AG04450 (cell line): ENCODE measurements at regions not wholly inside any gene's neighbourhood (a gene's known extent, or its start where the extent isn't known, plus 50 kb on each side); places are given as distances from the start of the nearest gene placed in this dataset.

Experiments
- CTCF ChIA-PET: fragments of 300-600, 350-600 bp; formaldehyde crosslinking; extraction: SDS; loops from one replicate; lab custom pipeline; 2022; ENCODE audit warnings: antibody characterized with exemption, inconsistent platforms; lab: Charles Lee
- POLR2A ChIA-PET: fragments of 350-600 bp; formaldehyde crosslinking; extraction: SDS; loops from one replicate; lab custom pipeline; 2021; ENCODE audit warnings: antibody characterized with exemption, inconsistent platforms; lab: Yijun Ruan, JAX
- DNase-seq: peaks from one replicate; pipeline ENCODE4 v3.0.0-alpha.2; 2011; ENCODE audit warnings: low read depth, low spot score
- H3K27ac ChIP-seq: one replicate; pipeline ENCODE4 v1.5.1; 2012; ENCODE audit warnings: low read depth, low read length, control low read depth
- H3K27me3 ChIP-seq: one replicate; pipeline ENCODE4 v1.6.0; 2012; ENCODE audit warnings: low read length; ENCODE audit not compliant: control insufficient read depth, insufficient read depth
- H3K4me3 ChIP-seq: 2 replicates; pipeline ENCODE4 v1.5.1; 2011; ENCODE audit warnings: mild to moderate bottlenecking, low read depth, low read length, control low read depth
- H3K9me3 ChIP-seq: 2 replicates; pipeline ENCODE4 v1.5.1; 2012; ENCODE audit warnings: low read length; ENCODE audit not compliant: control insufficient read depth, insufficient read depth
- CTCF ChIP-seq: IDR thresholded peaks from 2 replicates; pipeline ENCODE4 v1.5.1; 2011; ENCODE audit warnings: low read depth, low read length, control low read depth, inconsistent platforms

GRCh38 chr5:91839233-91839632 lies 456.1 kb upstream of the ARRDC3 start:
- Histone ChIP-seq H3K27ac (no peak overlapping the region), H3K9me3 (no peaks in the 10 kb centered on the region), H3K4me3 (no peak overlapping the region), H3K27me3 (no peaks in the 10 kb centered on the region)
- ChIA-PET CTCF (no interaction called here), POLR2A (no interaction called here)
- DNase-seq, result no peak
- no peak for TF ChIP-seq CTCF

GRCh38 chr5:91830361-91830953 lies 447.3 kb upstream of the ARRDC3 start:
- Histone ChIP-seq H3K27me3 (no peaks in the 10 kb centered on the region), H3K27ac (no peak overlapping the region), H3K4me3 (no peak overlapping the region), H3K9me3 (no peaks in the 10 kb centered on the region)
- ChIA-PET CTCF (no interaction called here), POLR2A (no interaction called here)
- TF ChIP-seq CTCF, result no peak
- no peak for DNase-seq

GRCh38 chr5:91825618-91826017 lies 442.5 kb upstream of the ARRDC3 start:
- ChIA-PET POLR2A (no interaction called here), CTCF (no interaction called here)
- H3K27me3 ChIP-seq, result no peaks in the 10 kb centered on the region
- no peak for TF ChIP-seq CTCF
- H3K9me3 ChIP-seq, result no peaks in the 10 kb centered on the region
- H3K27ac ChIP-seq, result no peak overlapping the region
- DNase-seq, result no peak
- no peak overlapping the region for H3K4me3 ChIP-seq

GRCh38 chr5:91824406-91824805 lies 441.3 kb upstream of the ARRDC3 start:
- DNase-seq, result no peak
- Histone ChIP-seq H3K4me3 (no peak overlapping the region), H3K27ac (no peak overlapping the region), H3K27me3 (no peaks in the 10 kb centered on the region), H3K9me3 (no peaks in the 10 kb centered on the region)
- no peak for TF ChIP-seq CTCF
- CTCF ChIA-PET, result no interaction called here
- POLR2A ChIA-PET, result no interaction called here

GRCh38 chr5:91820874-91821273 lies 437.8 kb upstream of the ARRDC3 start:
- no peaks in the 10 kb centered on the region for H3K27me3 ChIP-seq
- H3K27ac ChIP-seq, result no peak overlapping the region
- no peak for DNase-seq
- no peak for TF ChIP-seq CTCF
- CTCF ChIA-PET, result no interaction called here
- no peaks in the 10 kb centered on the region for H3K9me3 ChIP-seq
- no peak overlapping the region for H3K4me3 ChIP-seq
- POLR2A ChIA-PET, result no interaction called here
